Right lobe of liver (tissue), 4 donors: ENCODE measurements at regions not wholly inside any gene's neighbourhood (a gene's known extent, or its start where the extent isn't known, plus 50 kb on each side); places are given as distances from the start of the nearest gene placed in this dataset.

Experiments
- POLR2A ChIP-seq: fragments of 450-650 bp; IDR thresholded peaks from one replicate; pipeline ENCODE4 v1.6.1; 2017; ENCODE audit warnings: antibody characterized with exemption, mild to moderate bottlenecking
- TF ChIP-seq, protein P1 (sequence below), 4 donors: fragments of 200-600 bp in 3 of 4; fragments of 450-650 bp in 1 of 4; IDR thresholded peaks; one replicate each; pipeline versions ENCODE4 v1.5.1 to v1.8.0; 2016 to 2022; ENCODE audit warnings: antibody characterized with exemption in 4 of 4, mild to moderate bottlenecking in 2 of 4
- donor health status: DM: no; HTN: no; CAD: no.
- donor health status: DM: no; HTN: no; CAD: no.
- donor health status: DM: no; HTN: yes; CAD: no.

DNA sequence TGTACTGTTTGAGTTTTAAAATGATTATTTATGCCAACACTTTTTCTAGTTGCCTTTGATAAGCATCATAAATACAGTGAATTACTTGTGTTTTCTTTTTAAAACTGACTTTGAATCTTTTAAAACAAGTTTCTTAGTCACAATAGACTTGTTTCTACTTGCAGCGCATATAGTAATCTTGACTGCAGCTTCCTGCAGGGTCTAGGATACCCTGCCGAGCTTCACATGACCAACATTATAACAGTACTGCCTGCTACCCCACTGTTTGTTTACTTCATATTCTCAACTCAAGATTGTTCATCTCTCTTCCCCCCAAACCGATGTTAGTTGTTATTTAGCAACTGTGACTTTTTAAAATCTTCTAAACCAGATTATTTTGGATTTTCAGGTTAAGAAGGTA is 751.3 kb upstream of the NEGR1 start:
- no peak for TF ChIP-seq POLR2A
- TF ChIP-seq, protein P1, sequence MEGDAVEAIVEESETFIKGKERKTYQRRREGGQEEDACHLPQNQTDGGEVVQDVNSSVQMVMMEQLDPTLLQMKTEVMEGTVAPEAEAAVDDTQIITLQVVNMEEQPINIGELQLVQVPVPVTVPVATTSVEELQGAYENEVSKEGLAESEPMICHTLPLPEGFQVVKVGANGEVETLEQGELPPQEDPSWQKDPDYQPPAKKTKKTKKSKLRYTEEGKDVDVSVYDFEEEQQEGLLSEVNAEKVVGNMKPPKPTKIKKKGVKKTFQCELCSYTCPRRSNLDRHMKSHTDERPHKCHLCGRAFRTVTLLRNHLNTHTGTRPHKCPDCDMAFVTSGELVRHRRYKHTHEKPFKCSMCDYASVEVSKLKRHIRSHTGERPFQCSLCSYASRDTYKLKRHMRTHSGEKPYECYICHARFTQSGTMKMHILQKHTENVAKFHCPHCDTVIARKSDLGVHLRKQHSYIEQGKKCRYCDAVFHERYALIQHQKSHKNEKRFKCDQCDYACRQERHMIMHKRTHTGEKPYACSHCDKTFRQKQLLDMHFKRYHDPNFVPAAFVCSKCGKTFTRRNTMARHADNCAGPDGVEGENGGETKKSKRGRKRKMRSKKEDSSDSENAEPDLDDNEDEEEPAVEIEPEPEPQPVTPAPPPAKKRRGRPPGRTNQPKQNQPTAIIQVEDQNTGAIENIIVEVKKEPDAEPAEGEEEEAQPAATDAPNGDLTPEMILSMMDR (IDR thresholded peaks at IDR 0.05) = no peak
